HG03064 (cell line): ENCODE measurements at regions not wholly inside any gene's neighbourhood (a gene's known extent, or its start where the extent isn't known, plus 50 kb on each side); places are given as distances from the start of the nearest gene placed in this dataset.

ENCODE experiments used
- ATAC-seq: cut with Tn5 transposase; IDR thresholded peaks from one replicate; pipeline ENCODE4 v1.9.1; 2021; ENCODE audit warnings: low read depth; ENCODE audit not compliant: unreplicated experiment

DNA sequence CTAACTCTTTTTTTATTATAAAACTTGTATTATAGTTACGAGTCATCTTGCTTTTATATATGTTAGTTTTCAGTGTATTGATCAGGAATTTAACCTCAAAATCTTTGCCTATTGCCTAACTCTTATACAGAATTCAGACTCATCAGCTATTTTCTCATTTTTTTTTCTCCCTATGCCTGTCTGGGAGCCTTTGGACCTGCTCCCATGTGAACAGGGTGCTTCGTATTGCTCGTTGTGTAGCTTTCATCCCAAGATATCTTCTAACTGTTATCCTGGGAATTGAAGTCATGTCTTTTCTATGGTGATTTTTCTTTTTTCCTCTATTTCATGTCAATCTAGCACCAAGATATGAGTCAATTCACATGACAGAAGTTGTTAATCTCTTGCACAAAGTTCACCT, 814.0 kb downstream of the SLC4A3 start:
- ATAC-seq = no peak

- ATAC-seq = no peak
Measured at GRCh38 chr2:220442012-220442411, 814.6 kb downstream of the SLC4A3 start.

GRCh38 chr2:220445429-220446105, 818.1 kb downstream of the SLC4A3 start:
- ATAC-seq = no peak

DNA sequence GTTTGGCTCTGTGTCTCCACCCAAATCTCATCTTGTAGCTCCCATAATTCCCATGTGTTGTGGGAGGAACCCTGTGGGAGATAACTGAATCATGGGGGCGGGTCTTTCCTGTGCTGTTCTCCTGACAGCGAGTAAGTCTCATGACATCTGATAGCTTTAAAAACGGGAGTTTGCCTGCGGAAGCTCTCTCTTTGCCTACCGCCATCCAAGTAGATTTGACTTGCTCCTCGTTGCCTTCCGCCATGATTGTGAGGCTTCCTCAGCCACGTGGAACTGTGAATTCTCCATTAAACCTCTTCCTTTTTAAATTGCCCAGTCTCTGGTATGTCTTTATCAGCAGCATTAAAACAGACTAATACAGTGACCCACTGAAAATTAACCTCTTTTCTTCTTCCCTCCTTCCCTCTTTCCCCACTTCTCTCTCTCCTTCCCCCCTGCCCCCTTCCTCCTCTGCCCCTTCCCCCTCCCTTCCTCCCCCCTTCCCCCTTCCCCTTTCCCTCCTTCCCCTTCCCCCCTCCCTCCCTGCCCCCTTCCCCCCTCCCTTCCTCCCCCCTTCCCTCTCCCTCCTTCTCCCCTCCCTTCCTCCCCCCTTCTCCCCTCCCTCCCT, 818.8 kb downstream of the SLC4A3 start:
- no peak for ATAC-seq

DNA sequence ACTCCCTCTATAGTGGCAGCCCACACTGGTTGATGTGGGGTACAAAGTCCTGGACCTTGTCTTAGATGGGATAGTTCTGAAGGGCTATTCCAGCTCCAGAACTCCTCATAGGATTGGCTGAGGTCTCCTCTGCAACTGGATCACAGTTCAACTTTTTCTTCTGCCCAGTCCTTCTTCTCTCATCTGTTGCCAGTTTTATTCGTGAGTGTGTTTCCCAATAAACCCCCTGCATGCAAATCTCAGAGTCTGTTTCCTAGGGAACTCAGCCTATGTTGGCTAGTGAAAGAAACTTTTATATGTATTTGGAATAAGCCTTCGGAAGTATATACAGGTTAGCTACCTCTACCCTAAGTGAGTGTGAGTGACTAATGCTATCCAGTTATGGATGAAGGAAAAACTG, 823.4 kb downstream of the SLC4A3 start:
- ATAC-seq = no peak

DNA sequence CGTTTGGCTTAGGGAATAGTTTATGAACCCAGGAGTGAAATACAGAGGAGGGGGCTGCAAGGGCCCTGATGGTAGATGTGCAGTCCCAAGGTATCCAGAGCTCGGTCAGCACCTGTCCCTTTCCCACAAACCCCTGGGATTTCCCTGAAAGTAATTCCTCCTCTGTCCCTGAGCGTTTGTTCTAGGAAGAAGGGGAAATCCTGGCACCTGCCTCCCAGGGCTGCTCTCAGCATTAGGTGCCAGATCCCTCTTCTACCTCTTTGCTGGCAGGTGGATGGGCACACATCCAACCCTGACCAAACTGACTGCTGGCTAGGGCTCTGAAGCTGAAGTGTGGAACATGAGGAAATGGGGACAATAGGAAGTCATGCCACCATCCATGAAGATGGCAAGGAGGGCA, 824.0 kb downstream of the SLC4A3 start:
- ATAC-seq = no peak

DNA sequence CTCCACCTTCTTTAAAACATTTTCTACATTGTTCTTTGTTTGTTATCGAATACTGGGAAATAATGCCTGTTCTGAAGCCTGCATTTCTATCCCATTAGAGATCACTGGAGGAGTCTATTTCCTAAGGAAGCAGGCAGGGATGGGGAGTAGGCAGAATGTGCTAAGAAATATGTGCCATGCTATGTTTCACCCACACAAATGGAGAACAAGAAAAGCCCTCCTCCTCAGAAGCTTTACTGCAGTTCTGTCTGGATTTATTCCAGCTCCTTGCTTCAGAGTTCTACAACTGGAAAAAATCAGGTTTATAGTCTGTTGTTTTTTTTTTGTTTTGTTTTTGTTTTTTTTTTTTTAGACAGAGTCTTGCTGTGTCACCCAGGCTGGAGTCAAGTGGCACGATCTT, 825.1 kb downstream of the SLC4A3 start:
- no peak for ATAC-seq

DNA sequence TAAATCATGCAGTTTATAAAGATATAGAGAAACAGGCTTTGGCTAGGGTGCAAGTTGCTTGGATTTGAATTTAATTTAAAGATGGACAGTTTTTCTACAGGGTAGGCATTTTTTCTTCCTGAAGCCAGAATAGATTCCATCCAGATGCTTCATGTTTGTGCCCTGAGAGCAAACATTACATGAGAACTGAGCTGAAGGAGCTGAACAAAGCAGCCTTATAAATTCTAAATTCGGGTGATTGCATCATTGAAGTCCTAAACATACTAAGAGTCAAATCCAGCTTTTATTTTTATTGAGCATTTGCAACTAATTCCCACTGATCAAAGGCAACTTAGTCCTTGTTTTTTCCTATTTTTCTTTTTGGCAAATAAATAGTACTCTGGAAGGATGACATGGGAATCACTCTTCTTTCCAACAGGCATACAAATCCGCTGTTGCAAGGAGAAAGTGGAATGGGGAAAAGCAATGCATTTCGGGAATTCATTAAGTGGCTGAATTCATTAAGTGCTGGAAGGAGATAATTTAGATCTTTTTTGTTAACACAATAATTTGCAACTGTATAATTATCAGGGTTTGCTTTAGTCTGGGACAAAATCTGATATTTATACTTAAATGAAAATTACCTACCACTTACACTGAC, 828.0 kb downstream of the SLC4A3 start:
- no peak for ATAC-seq

DNA sequence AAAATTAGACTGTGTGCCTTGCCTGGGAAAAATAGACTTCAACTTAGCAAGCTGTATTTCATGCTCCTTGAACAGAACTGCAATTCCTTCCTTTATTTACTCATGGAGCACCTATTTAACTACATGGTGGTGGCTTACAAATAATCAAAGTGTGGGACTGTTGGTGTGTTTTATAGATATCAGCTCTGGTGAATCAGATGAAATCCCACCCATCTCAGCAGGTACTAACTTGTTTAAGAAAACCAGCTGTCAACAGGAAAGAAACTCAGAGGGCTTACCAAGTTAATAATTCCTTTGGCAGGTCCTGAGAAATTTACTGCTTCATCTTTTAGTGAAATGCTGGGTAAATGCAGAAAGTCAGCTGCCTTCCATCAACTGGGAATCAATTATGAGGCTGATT, 830.6 kb downstream of the SLC4A3 start:
- ATAC-seq = no peak

DNA sequence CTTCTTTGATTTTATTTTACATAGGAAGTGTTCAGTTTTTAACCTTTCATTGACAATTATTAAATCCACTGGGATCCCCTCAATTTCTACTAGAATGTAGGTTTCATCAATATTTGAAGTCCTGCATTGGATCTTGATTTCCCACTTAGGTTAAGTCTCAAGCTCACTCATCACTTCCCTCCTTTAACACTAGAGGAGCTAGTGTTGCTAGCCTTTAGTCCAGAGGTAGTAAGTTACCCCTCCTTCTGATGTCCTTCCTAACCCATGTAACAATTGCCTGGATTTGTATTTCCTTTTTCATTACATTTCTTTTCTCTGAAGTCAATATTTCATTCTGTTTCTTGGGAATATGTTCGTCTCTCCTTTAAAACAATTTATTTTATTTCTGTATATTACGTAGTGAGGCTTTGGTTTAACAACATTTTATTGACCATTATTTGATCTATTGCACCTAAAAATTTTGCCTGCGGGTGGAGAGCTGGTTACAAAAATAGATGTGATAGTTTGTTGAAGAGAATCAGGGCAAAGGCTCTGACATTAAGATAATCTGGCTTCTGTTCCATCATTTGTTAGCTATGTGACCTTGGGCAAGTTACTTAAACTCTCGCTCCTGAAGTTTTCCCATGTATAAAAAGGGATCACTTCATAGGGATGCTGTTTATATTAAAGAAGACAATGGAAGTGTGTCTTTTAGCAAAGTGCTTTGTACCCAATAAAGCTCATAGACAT, 833.0 kb downstream of the SLC4A3 start:
- ATAC-seq = no peak

DNA sequence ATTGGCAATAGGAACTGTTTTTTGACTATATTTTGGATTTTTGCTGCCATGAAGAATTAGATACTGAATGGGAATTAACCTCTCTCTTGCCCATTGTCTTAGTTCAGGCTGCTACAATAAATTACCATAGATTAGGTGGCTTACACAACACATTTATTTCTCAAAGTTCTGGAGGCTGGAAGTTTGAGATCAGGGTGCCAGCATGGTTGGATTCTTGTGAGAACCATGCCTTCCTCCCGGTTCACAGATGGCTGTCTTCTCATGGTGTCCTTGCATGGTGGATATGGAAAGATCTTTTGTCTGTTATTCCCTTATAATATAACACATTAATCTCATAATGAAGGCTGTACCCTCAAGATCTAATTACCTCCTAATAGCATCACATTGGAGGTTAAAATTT, 836.4 kb downstream of the SLC4A3 start:
- no peak for ATAC-seq

GRCh38 chr2:220465700-220466099, 838.3 kb downstream of the SLC4A3 start:
- ATAC-seq = no peak

- ATAC-seq = no peak
Measured at GRCh38 chr2:220466251-220466691, 838.8 kb downstream of the SLC4A3 start.

- no peak for ATAC-seq
Measured at GRCh38 chr2:220469201-220469600, 841.8 kb downstream of the SLC4A3 start.

- no peak for ATAC-seq
Measured at GRCh38 chr2:220473611-220474010, 846.2 kb downstream of the SLC4A3 start.

DNA sequence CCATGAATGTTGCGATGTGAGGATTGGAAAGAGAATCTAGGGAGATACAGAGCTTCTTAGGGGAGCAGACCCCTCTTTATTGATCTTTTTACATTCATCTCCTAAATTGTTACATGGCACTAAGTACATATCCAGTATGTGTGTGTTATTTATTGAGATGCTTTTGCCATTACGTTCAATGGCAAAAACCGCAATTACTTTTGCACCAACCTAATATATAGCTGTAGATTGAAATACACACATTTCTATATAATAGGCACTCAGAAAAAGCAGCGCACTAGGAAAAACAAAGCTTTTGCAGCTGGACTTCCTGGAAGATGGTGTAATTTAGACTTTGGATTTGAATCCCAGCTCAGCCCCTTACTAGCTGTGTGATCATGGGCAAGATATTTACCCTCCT, 849.4 kb downstream of the SLC4A3 start:
- no peak for ATAC-seq

DNA sequence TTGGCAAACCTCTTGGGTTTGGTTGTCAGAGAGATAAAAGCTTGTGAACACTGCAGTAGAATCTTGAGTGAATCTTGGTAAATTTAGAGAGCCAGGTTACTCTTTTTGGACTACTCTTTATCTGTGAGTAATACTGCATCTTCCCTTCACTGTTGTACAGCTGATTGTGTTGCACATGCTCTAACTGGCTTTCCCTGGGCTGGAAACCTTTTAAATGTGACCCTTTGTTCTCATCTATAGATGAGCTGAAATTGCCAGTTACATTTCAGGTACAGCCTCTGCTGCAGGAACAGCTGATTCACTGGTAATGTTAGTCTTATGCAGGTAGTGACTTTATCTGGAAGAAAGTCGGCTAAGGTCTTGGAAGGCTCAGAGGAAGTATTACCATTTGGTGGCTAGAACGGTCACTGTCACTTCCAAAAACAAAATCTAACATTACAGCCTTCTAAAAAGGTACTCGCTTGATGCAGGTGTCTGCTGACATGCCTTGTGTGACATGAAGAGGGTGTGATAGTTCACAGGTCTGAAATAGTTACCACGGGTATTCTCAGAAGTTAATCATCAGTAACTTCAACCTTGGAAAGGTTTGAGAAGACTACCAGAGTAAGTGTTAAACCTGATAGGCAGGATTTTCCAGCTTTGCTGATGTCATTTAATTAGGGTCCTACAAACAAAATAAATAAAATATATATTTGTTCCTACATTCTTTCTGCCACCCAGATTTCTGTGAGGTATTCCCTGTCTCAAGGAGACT, 851.1 kb downstream of the SLC4A3 start:
- ATAC-seq = no peak

- ATAC-seq = no peak
Measured at GRCh38 chr2:220482716-220483115, 855.3 kb downstream of the SLC4A3 start.

DNA sequence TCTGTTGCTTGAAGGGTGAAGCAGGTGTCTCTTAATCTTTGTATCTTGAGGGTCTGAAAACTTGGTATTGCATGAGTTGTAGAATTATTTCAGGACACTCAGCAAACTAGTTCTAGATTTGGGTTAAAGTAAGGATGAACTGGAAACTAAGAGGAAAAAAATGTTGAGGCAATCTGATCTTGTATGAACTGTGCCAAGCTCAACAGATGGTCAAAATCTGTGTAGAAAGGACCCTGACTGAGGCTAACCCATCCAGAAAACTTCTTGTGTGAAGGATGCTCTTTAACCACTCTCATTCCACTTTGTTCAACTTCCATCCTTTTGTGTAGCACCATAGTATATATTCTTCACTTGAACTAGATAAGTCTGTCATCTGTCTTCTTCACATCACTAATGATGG, 861.7 kb downstream of the SLC4A3 start:
- no peak for ATAC-seq

DNA sequence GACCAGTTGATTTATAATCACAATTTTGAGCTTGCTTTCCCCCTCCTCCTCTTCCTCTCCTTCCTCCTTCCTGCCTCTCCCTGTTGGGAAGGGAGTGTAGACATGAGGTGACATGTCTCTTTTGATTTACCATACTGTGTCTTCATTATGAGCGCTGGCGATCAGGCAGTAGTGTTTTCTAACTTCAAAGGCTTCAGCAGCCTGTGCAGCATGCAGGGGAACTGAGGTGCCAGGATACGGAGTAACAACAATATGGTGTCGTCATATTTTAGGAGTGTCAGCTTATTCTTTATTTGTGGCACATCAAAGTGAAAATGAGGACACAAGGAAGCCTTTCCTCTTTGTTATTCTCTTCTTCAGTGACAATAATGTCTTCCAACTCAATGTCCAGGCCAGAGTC, 864.2 kb downstream of the SLC4A3 start:
- no peak for ATAC-seq
